ENCODE measurements at regions not wholly inside any gene's neighbourhood (a gene's known extent, or its start where the extent isn't known, plus 50 kb on each side); places are given as distances from the start of the nearest gene placed in this dataset.
A peak's percentile ranks its signal among the peaks of the same experiment; 100 is the strongest.
"Not testable (repeated sequence)": the region's sequence is repeated elsewhere in the genome, so short reads cannot be mapped to it uniquely, and the experiment has no call there.

GRCh38 chr3:48101301-48101650, 85.1 kb upstream of the MAP4 start:
- not testable (repeated sequence) for DNase-seq (ENCODE audit: low spot score)

- DNase-seq (ENCODE audit: low spot score), result no peak
Measured at GRCh38 chr3:48092270-48092669, 76.1 kb upstream of the MAP4 start.

- DNase-seq (ENCODE audit: low spot score), result no peak
Measured at GRCh38 chr3:48090166-48090939, 74.1 kb upstream of the MAP4 start.

- DNase-seq (ENCODE audit: low spot score), result peak; percentile 95
Measured at GRCh38 chr3:48088749-48089466, 72.7 kb upstream of the MAP4 start.

GRCh38 chr3:48088056-48088748, 72.0 kb upstream of the MAP4 start:
- peak; percentile 22 for DNase-seq (ENCODE audit: low spot score)

- DNase-seq (ENCODE audit: low spot score), result peak; percentile 49
Measured at GRCh38 chr3:48086705-48087104, 70.5 kb upstream of the MAP4 start.

GRCh38 chr3:48084929-48085328, 68.7 kb upstream of the MAP4 start:
- DNase-seq (ENCODE audit: low spot score), result no peak

- no peak for DNase-seq (ENCODE audit: low spot score)
Measured at GRCh38 chr3:48084170-48084569, 68.0 kb upstream of the MAP4 start.

GRCh38 chr3:48082580-48083184, 66.5 kb upstream of the MAP4 start:
- DNase-seq (ENCODE audit: low spot score), result no peak

GRCh38 chr3:48077815-48078214, 61.6 kb upstream of the MAP4 start:
- no peak for DNase-seq (ENCODE audit: low spot score)

- DNase-seq (ENCODE audit: low spot score), result no peak
Measured at GRCh38 chr3:48070030-48070429, 53.8 kb upstream of the MAP4 start.

- DNase-seq (ENCODE audit: low spot score), result no peak
Measured at GRCh38 chr3:48069339-48069738, 53.1 kb upstream of the MAP4 start.

- no peak for DNase-seq (ENCODE audit: low spot score)
Measured at GRCh38 chr3:48068886-48069285, 52.7 kb upstream of the MAP4 start.

GRCh38 chr3:48068320-48068719, 52.1 kb upstream of the MAP4 start:
- DNase-seq (ENCODE audit: low spot score), result not testable (repeated sequence)

- no peak for DNase-seq (ENCODE audit: low spot score)
Measured at GRCh38 chr3:48067271-48067670, 51.1 kb upstream of the MAP4 start.
